Neural cell (in vitro differentiated cells): ENCODE measurements at regions not wholly inside any gene's neighbourhood (a gene's known extent, or its start where the extent isn't known, plus 50 kb on each side); places are given as distances from the start of the nearest gene placed in this dataset.

Source experiments
- H2AFZ ChIP-seq: fragments of 200-600, 300-800 bp; sonication (generic), shearing (Covaris generic); 2 replicates; pipeline ENCODE4 v1.6.0; 2014; ENCODE audit warnings: low read depth, mild to moderate bottlenecking, antibody characterized with exemption, low read length, moderate library complexity
- H3F3A ChIP-seq: fragments of 200-600 bp; shearing (Covaris generic); 2 replicates; pipeline ENCODE4 v1.6.1; 2016; ENCODE audit warnings: mild to moderate bottlenecking, moderate library complexity, mixed read lengths, antibody characterized with exemption, low read length; ENCODE audit not compliant: insufficient read depth, poor library complexity, severe bottlenecking
- H3K27ac ChIP-seq: fragments of 200-600, 300-800 bp; sonication (generic), shearing (Covaris generic); 2 replicates; pipeline ENCODE4 v1.5.1; 2014; ENCODE audit warnings: mild to moderate bottlenecking, low read length, moderate library complexity
- H3K27me3 ChIP-seq: fragments of 300-800, 200-600 bp; sonication (generic), shearing (Covaris generic); 2 replicates; pipeline ENCODE4 v1.6.0; 2014; ENCODE audit warnings: mild to moderate bottlenecking, low read depth, low read length, moderate library complexity; ENCODE audit not compliant: insufficient read depth
- H3K36me3 ChIP-seq: fragments of 300-800, 200-600 bp; sonication (generic), shearing (Covaris generic); 2 replicates; pipeline ENCODE4 v1.5.1; 2014; ENCODE audit warnings: mild to moderate bottlenecking, antibody characterized with exemption, low read length, moderate library complexity; ENCODE audit not compliant: insufficient read depth
- H3K4me2 ChIP-seq: fragments of 300-800, 200-600 bp; sonication (generic), shearing (Covaris generic); 2 replicates; pipeline ENCODE4 v1.6.0; 2014; ENCODE audit warnings: mild to moderate bottlenecking, low read length
- H3K4me3 ChIP-seq: fragments of 300-800, 200-600 bp; sonication (generic), shearing (Covaris generic); 2 replicates; pipeline ENCODE4 v1.5.1; 2014; ENCODE audit warnings: mild to moderate bottlenecking, low read length, moderate library complexity
- H3K79me2 ChIP-seq: fragments of 200-600 bp; shearing (Covaris generic); replicated peaks from 2 replicates; pipeline ENCODE4 v1.6.0; 2014; ENCODE audit warnings: mild to moderate bottlenecking, low read length, moderate library complexity; ENCODE audit not compliant: insufficient read depth
- H3K9ac ChIP-seq: fragments of 300-800, 200-600 bp; sonication (generic), shearing (Covaris generic); 2 replicates; pipeline ENCODE4 v1.6.1; 2016; ENCODE audit warnings: mild to moderate bottlenecking, low read length, mixed read lengths
- H3K9me2 ChIP-seq: fragments of 200-600 bp; shearing (Covaris generic); 2 replicates; pipeline ENCODE4 v1.6.1; 2016; ENCODE audit warnings: mild to moderate bottlenecking, low read length, mixed read lengths; ENCODE audit not compliant: insufficient read depth
- H3K9me3 ChIP-seq: fragments of 200-600, 300-800 bp; sonication (generic), shearing (Covaris generic); 2 replicates; pipeline ENCODE4 v1.6.1; 2016; ENCODE audit warnings: mild to moderate bottlenecking, mixed run types, low read length, moderate library complexity, mixed read lengths
- H4K20me1 ChIP-seq: fragments of 200-600 bp; shearing (Covaris generic); 2 replicates; pipeline ENCODE4 v1.6.1; 2016; ENCODE audit warnings: mild to moderate bottlenecking, mixed run types; ENCODE audit not compliant: insufficient read depth
- CTCF ChIP-seq: fragments of 450-650 bp; IDR thresholded peaks from 2 replicates; pipeline ENCODE4 v1.5.1; 2014; ENCODE audit warnings: antibody characterized with exemption, mild to moderate bottlenecking, moderate library complexity; ENCODE audit not compliant: poor library complexity, severe bottlenecking
- EP300 ChIP-seq: fragments of 450-650 bp; conservative IDR thresholded peaks from 2 replicates; pipeline ENCODE4 v1.6.1; 2014; ENCODE audit warnings: antibody characterized with exemption, mild to moderate bottlenecking, moderate library complexity; ENCODE audit not compliant: poor library complexity, severe bottlenecking
- EZH2 ChIP-seq: fragments of 200-600, 300-800 bp; shearing (Covaris generic), sonication (generic); IDR thresholded peaks from 2 replicates; pipeline ENCODE4 v1.6.1; 2014; ENCODE audit warnings: antibody characterized with exemption, low read length, borderline replicate concordance, mild to moderate bottlenecking; ENCODE audit not compliant: insufficient read depth, poor library complexity, severe bottlenecking
- MXI1 ChIP-seq: fragments of 450-650 bp; conservative IDR thresholded peaks from 2 replicates; pipeline ENCODE4 v1.6.1; 2014; ENCODE audit warnings: antibody characterized with exemption, mild to moderate bottlenecking; ENCODE audit not compliant: poor library complexity, severe bottlenecking
- POLR2AphosphoS5 ChIP-seq: IDR thresholded peaks from 2 replicates; pipeline ENCODE4 v1.6.1; 2012
- RAD21 ChIP-seq: fragments of 450-650 bp; conservative IDR thresholded peaks from 2 replicates; pipeline ENCODE4 v1.6.1; 2014; ENCODE audit warnings: antibody characterized with exemption, mild to moderate bottlenecking, moderate library complexity
- REST ChIP-seq: IDR thresholded peaks from 2 replicates; pipeline ENCODE4 v1.6.1; 2012; ENCODE audit warnings: borderline replicate concordance
- SMC3 ChIP-seq: fragments of 450-650 bp; conservative IDR thresholded peaks from 2 replicates; pipeline ENCODE4 v1.6.1; 2014; ENCODE audit warnings: antibody characterized with exemption, mild to moderate bottlenecking, moderate library complexity; ENCODE audit not compliant: poor library complexity
- TAF1 ChIP-seq: IDR thresholded peaks from 2 replicates; pipeline ENCODE4 v1.6.1; 2012; ENCODE audit warnings: low read depth

GRCh38 chr11:25423436-25424199, 908.3 kb upstream of the ANO3 start (continued):
- TF ChIP-seq CTCF, result no peak
- no peak for TF ChIP-seq EP300
- no peak for TF ChIP-seq TAF1

- H3K9me3 ChIP-seq, result no peaks in the 10 kb centered on the region
- H3F3A ChIP-seq, result no peaks in the 10 kb centered on the region
- no peaks in the 10 kb centered on the region for H4K20me1 ChIP-seq
- H3K9me2 ChIP-seq, result no peaks in the 10 kb centered on the region
- H3K9ac ChIP-seq, result no peak overlapping the region
- no peak overlapping the region for H3K4me3 ChIP-seq
- no peak overlapping the region for H3K27ac ChIP-seq
- H3K36me3 ChIP-seq, result no peaks in the 10 kb centered on the region
- H3K27me3 ChIP-seq, result no peaks in the 10 kb centered on the region
- H3K79me2 ChIP-seq, result no peaks in the 10 kb centered on the region
- H2AFZ ChIP-seq, result no peak overlapping the region
- H3K4me2 ChIP-seq, result no peak overlapping the region
- TF ChIP-seq MXI1, result no peak
- no peak for TF ChIP-seq EP300
- no peak for TF ChIP-seq REST
- TF ChIP-seq RAD21, result no peak
- no peak for TF ChIP-seq SMC3
- TF ChIP-seq EZH2, result no peak
- no peak for TF ChIP-seq TAF1
- TF ChIP-seq POLR2AphosphoS5, result no peak
- TF ChIP-seq CTCF, result no peak
These were observed 899.6 kb upstream of the ANO3 start for GRCh38 chr11:25432376-25432775.
